ENCODE measurements at regions not wholly inside any gene's neighbourhood (a gene's known extent, or its start where the extent isn't known, plus 50 kb on each side); places are given as distances from the start of the nearest gene placed in this dataset.

- Histone ChIP-seq H2AFZ (ENCODE audit: low read length) (no peak overlapping the region), H2BK120ac (replicated peaks; ENCODE audit: low read depth, low read length) (no peak overlapping the region), H3K23me2 (ENCODE audit: low read depth, low read length) (no peaks in the 10 kb centered on the region), H2BK12ac (ENCODE audit: low read depth, low read length) (no peak overlapping the region), H4K5ac (ENCODE audit: insufficient read length, low read depth, low read length) (no peak overlapping the region), H3K79me1 (ENCODE audit: low read depth, low read length) (no peaks in the 10 kb centered on the region), H4K8ac (ENCODE audit: extremely low read depth, insufficient read depth, low read length) (no peak overlapping the region), H2AK5ac (ENCODE audit: low read depth, low read length) (no peak overlapping the region), H4K20me1 (replicated peaks in 1 of 2; ENCODE audit: control insufficient read depth in 1 of 2, insufficient read depth in 2 of 2, low read length in 2 of 2) (no peaks in the 10 kb centered on the region), H3K27me3 (replicated peaks in 1 of 4; ENCODE audit: control insufficient read depth in 3 of 4, extremely low read depth in 1 of 4, insufficient read depth in 3 of 4, low read length in 3 of 4) (no peaks in the 10 kb centered on the region), H3K9ac (replicated peaks in 1 of 4; ENCODE audit: extremely low read depth in 1 of 4, low read depth in 3 of 4, low read length in 3 of 4) (no peak overlapping the region), H2BK15ac (ENCODE audit: low read length) (no peak overlapping the region), H3K4me2 (ENCODE audit: insufficient read depth in 1 of 2, low read depth in 2 of 2, low read length in 2 of 2) (no peak overlapping the region), H3K9me3 (ENCODE audit: insufficient read depth in 2 of 2, low read depth in 1 of 2, low read length in 1 of 2) (no peaks in the 10 kb centered on the region), H2BK5ac (ENCODE audit: low read depth, low read length) (no peak overlapping the region), H3K4ac (replicated peaks; ENCODE audit: insufficient read length, low read depth, low read length) (no peak overlapping the region), H4K91ac (replicated peaks; ENCODE audit: insufficient read length, low read length) (no peak overlapping the region), H3K14ac (ENCODE audit: insufficient read length) (no peak overlapping the region), H3K23ac (ENCODE audit: insufficient read length) (no peak overlapping the region), H3K18ac (ENCODE audit: extremely low read depth, low read length) (no peak overlapping the region), H2BK20ac (ENCODE audit: low read length) (no peak overlapping the region), H3K4me1 (replicated peaks in 1 of 4; ENCODE audit: control insufficient read depth in 3 of 4, insufficient read depth in 4 of 4, low read length in 3 of 4) (no peaks in the 10 kb centered on the region), H3K36me3 (ENCODE audit: control insufficient read depth in 2 of 4, insufficient read depth in 4 of 4, low read length in 3 of 4) (no peaks in the 10 kb centered on the region; a peak in 1 of 8 replicates), H3K27ac (ENCODE audit: low read depth, low read length) (no peak overlapping the region), H3K56ac (replicated peaks; ENCODE audit: insufficient read length, low read depth, low read length) (no peak overlapping the region), H3K4me3 (ENCODE audit: extremely low read depth in 1 of 4, insufficient read depth in 2 of 4, low read depth in 3 of 4, low read length in 4 of 4) (no peak overlapping the region), H3K79me2 (ENCODE audit: control insufficient read depth in 1 of 2, insufficient read depth in 2 of 2, low read length in 2 of 2) (no peaks in the 10 kb centered on the region)
- DNase-seq (ENCODE audit: low read depth in 1 of 2, low spot score in 2 of 2) (no peak), FAIRE-seq (no peak)
- 74% methylated on average over 1 of the region's 1 CpG; no CpG with 5 or more reads in 1 of the 2 experiments for WGBS, 2 experiments (ENCODE audit: extremely low coverage in 1 of 2, insufficient coverage in 1 of 2, insufficient read length in 1 of 2, insufficient replicate concordance in 2 of 2, low coverage in 1 of 2, low lambda C conversion rate in 2 of 2, missing lambda C conversion rate in 1 of 2)
- ChIA-PET CTCF (ENCODE audit: partially characterized antibody) (interaction anchor here (0.6 to 1.6 kb wide), 7 partner anchors 10 to 952 kb away, joined by 3 to 5 read pairs (median 3); no protein-coding TSS in a partner anchor), POLR2A (ENCODE audit: partially characterized antibody) (interaction anchor here (1.5 kb wide), 1 partner anchor 9 kb away, joined by 4 read pairs; no protein-coding TSS in a partner anchor)
- TF ChIP-seq RAD21 (IDR thresholded peaks at IDR 0.05 in 1 of 2, conservative IDR thresholded peaks at IDR 0.05 in 1 of 2; ENCODE audit: low read depth in 2 of 2, low read length in 2 of 2) (peak in 1 of 2 experiments; percentile 17; a peak in 1 of 4 replicates), MAX (IDR thresholded peaks at IDR 0.05) (no peak), USF2 (IDR thresholded peaks at IDR 0.05; ENCODE audit: low read length) (no peak), RBBP5 (IDR thresholded peaks at IDR 0.05; ENCODE audit: borderline replicate concordance, low read depth, low read length) (no peak), EGR1 (IDR thresholded peaks at IDR 0.05; ENCODE audit: borderline replicate concordance, low read depth, low read length) (no peak), CEBPB (IDR thresholded peaks at IDR 0.05; ENCODE audit: low read depth, low read length) (peak; percentile 46; the same call in 1 of the 2 replicates), CTCF (IDR thresholded peaks at IDR 0.05; ENCODE audit: control extremely low read depth in 1 of 3, insufficient read depth in 1 of 3, low read depth in 1 of 3, low read length in 3 of 3) (peak in 1 of 3 experiments; percentile 18; a peak in 1 of 4 replicates)
Observed at GRCh38 chr2:66275984-66276383, 158.9 kb upstream of the MEIS1 start.
